Effector memory CD4-positive, alpha-beta T cell (primary cell): ENCODE measurements at regions not wholly inside any gene's neighbourhood (a gene's known extent, or its start where the extent isn't known, plus 50 kb on each side); places are given as distances from the start of the nearest gene placed in this dataset.
A peak's percentile ranks its signal among the peaks of the same experiment; 100 is the strongest.

Experiments used
- DNase-seq, 3 donors: peaks; one replicate each; pipeline ENCODE4 v3.0.0-alpha.2; 2020
- H3K27ac ChIP-seq: 2 replicates; pipeline ENCODE4 v1.7.0; 2013; ENCODE audit warnings: mild to moderate bottlenecking, low read length, moderate library complexity; ENCODE audit not compliant: insufficient read depth, poor library complexity, severe bottlenecking
- H3K27me3 ChIP-seq: replicated peaks from 2 replicates; pipeline ENCODE4 v1.7.0; 2013; ENCODE audit warnings: mild to moderate bottlenecking, low read length; ENCODE audit not compliant: insufficient read depth, control insufficient read depth, poor library complexity, severe bottlenecking
- H3K36me3 ChIP-seq: 2 replicates; pipeline ENCODE4 v1.7.0; 2013; ENCODE audit warnings: mild to moderate bottlenecking, low read length, moderate library complexity; ENCODE audit not compliant: control insufficient read depth, insufficient read depth
- H3K4me1 ChIP-seq: 2 replicates; pipeline ENCODE4 v1.7.0; 2013; ENCODE audit warnings: low read length, mild to moderate bottlenecking; ENCODE audit not compliant: control insufficient read depth, insufficient read depth, poor library complexity, severe bottlenecking
- H3K4me3 ChIP-seq: 2 replicates; pipeline ENCODE4 v1.7.0; 2013; ENCODE audit warnings: low read length, low read depth, mild to moderate bottlenecking; ENCODE audit not compliant: insufficient read depth, poor library complexity, severe bottlenecking
- H3K9me3 ChIP-seq: 2 replicates; pipeline ENCODE4 v1.7.0; 2013; ENCODE audit warnings: mild to moderate bottlenecking, low read length, moderate library complexity; ENCODE audit not compliant: control insufficient read depth

DNA sequence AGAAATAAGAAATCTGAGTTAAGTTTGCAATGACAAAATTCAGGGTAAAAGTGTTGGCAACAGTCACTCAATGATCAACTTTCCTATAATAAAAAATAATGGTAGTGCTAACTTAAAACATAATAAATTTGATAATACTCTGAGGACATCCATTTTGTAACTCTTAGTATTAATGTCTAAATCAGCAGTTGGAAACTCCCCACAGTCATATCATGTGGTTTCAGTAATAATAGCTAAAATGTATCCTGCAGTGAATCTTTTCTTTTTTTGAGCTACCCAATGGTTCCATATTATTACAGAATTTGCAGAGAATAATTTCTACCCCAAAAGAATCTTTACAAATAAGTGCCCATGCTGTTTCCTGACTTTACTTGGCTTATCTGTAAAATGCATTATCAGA lies 286.7 kb downstream of the PTPRC start:
- no peaks in the 10 kb centered on the region for H3K9me3 ChIP-seq
- peaks cover 3% of the 10 kb centered on the region for H3K4me1 ChIP-seq
- no peak overlapping the region for H3K27ac ChIP-seq
- no peak for DNase-seq
- no peaks in the 10 kb centered on the region for H3K36me3 ChIP-seq
- H3K4me3 ChIP-seq = no peak overlapping the region
- H3K27me3 ChIP-seq = no peaks in the 10 kb centered on the region

DNA sequence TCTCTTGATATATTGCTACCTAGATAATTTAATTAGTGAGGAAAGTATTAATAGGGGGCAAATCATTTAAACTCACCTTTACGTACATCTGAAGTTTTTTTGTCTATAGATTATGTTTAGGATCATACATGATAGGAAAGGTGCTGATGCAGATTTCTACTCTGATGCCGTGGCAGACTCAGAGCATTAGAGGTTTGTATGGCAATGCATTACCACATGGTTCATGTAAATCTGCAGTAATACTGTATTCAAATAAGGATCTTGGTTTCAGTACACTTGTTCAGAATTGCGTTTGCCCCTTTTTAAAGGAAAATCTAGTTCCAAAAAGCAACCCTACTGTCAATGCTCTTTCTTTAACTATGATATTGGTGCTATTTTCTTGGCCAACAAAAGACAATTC lies 288.3 kb downstream of the PTPRC start:
- H3K36me3 ChIP-seq = no peaks in the 10 kb centered on the region
- H3K4me1 ChIP-seq = peaks cover 3% of the 10 kb centered on the region
- H3K27ac ChIP-seq = no peak overlapping the region
- H3K9me3 ChIP-seq = no peaks in the 10 kb centered on the region
- H3K27me3 ChIP-seq = no peaks in the 10 kb centered on the region
- no peak overlapping the region for H3K4me3 ChIP-seq
- DNase-seq = no peak

DNA sequence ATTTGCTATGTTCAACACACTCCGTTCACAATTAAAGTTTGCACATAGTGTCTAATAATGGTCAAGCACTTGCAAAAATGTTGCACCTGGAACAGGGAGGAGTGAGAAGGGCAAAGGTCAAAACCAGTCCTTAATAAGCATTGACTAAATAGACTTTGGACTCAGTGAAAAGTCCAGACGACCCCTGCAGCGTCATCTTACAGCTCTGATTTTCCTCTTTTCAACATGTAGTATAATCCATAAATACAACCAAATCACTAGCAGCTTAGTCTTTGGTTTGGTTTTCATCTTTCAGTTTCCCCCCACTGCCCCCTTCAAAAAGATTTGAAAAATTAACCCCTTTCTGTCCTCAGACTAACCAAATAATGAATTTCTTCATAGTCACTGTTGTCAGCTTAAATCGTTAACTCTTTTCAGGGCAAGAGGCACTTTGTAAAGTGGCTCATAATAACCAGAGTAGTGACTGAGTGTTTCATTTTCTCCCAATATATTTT lies 290.3 kb downstream of the PTPRC start:
- H3K4me1 ChIP-seq = no peaks in the 10 kb centered on the region
- no peak overlapping the region for H3K27ac ChIP-seq
- H3K36me3 ChIP-seq = no peaks in the 10 kb centered on the region
- H3K9me3 ChIP-seq = no peaks in the 10 kb centered on the region
- DNase-seq = no peak
- H3K27me3 ChIP-seq = no peaks in the 10 kb centered on the region
- no peak overlapping the region for H3K4me3 ChIP-seq

- Histone ChIP-seq H3K27ac (peak overlapping the region; percentile 27), H3K27me3 (no peaks in the 10 kb centered on the region), H3K4me3 (no peak overlapping the region), H3K4me1 (peaks cover 4% of the 10 kb centered on the region), H3K36me3 (no peaks in the 10 kb centered on the region), H3K9me3 (no peaks in the 10 kb centered on the region)
- DNase-seq = no peak
Measured at GRCh38 chr1:198929961-198930599, 291.2 kb downstream of the PTPRC start.

DNA sequence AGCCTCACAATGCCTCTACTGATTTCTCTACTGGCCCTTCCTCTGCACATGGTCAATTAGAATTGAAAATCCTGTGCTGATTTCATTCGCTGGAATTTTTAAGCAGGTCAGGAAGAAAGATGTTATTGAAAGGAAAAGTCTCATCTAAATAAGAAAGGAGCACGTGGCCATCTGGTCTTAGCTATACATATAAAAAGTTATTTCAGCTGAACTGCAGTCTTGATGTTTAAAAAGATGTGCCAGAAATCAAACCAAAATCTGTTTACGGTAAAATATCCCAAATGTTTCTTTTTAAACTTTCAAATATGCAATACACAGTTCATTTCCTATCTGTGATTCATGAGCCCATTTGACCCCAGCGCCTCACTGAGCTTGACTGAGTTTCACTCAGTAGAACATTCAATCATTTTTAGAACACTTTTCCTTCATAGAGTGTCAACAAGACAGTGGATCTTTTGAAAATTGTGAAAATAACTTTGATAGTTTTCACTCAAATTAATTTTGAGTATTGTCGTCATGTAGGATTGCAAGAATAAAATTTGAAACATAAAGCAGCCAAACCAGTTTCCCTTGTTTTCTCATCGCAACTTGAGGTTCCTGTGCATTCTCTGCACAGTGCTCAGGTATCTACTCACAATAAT lies 293.6 kb downstream of the PTPRC start:
- no peaks in the 10 kb centered on the region for H3K36me3 ChIP-seq
- no peaks in the 10 kb centered on the region for H3K9me3 ChIP-seq
- no peak overlapping the region for H3K4me3 ChIP-seq
- no peaks in the 10 kb centered on the region for H3K27me3 ChIP-seq
- peaks cover 9% of the 10 kb centered on the region for H3K4me1 ChIP-seq
- no peak for DNase-seq
- H3K27ac ChIP-seq = no peak overlapping the region

DNA sequence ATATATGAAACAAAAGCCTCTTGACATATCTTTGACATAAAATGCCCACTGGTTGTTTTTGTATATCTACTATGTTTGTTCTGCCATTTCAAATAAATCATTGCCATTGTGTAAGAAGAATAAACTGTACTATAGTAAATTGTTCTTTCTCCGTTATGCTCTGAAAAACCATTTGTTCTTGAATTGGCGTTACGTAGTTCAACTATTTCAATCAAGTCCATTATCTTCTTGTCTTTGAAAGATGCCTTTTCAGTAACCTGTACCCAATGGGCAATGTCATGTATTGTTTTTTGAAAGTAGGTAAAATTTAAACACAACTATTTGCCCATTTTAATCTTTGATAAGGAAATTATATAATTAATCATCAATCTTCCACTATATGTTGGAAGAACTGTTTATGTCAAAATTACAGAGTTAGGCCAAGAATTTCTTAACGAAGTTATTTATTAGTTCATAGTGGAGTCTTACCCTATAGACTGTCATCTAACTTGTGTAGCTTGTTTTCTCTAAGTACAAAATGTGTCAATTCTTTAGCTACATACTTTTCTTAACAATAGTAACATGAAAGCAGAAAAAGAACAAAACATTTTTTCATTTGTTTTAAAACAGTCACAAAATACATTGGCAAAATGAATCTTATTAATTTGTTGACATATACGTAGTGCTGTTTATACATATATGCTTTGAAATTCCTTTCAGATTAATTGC lies 294.8 kb downstream of the PTPRC start:
- no peaks in the 10 kb centered on the region for H3K36me3 ChIP-seq
- no peaks in the 10 kb centered on the region for H3K9me3 ChIP-seq
- no peak for DNase-seq
- H3K27me3 ChIP-seq = no peaks in the 10 kb centered on the region
- H3K27ac ChIP-seq = no peak overlapping the region
- peaks cover 9% of the 10 kb centered on the region for H3K4me1 ChIP-seq
- H3K4me3 ChIP-seq = no peak overlapping the region

- no peak overlapping the region for H3K27ac ChIP-seq
- no peaks in the 10 kb centered on the region for H3K9me3 ChIP-seq
- no peaks in the 10 kb centered on the region for H3K27me3 ChIP-seq
- H3K4me3 ChIP-seq = peak overlapping the region; percentile 2
- peaks cover 9% of the 10 kb centered on the region for H3K4me1 ChIP-seq
- H3K36me3 ChIP-seq = no peaks in the 10 kb centered on the region
- DNase-seq = no peak
Measured at GRCh38 chr1:198934426-198934825, 295.6 kb downstream of the PTPRC start.

GRCh38 chr1:198934901-198935305 lies 296.1 kb downstream of the PTPRC start:
- Histone ChIP-seq H3K4me1 (peaks cover 9% of the 10 kb centered on the region), H3K27ac (peak overlapping the region; percentile 52), H3K9me3 (no peaks in the 10 kb centered on the region), H3K36me3 (no peaks in the 10 kb centered on the region), H3K4me3 (peak overlapping the region; percentile 18), H3K27me3 (no peaks in the 10 kb centered on the region)
- peak; percentile 67 to 69 (median 68) for DNase-seq

- Histone ChIP-seq H3K27ac (peak overlapping the region; percentile 52), H3K36me3 (no peaks in the 10 kb centered on the region), H3K9me3 (no peaks in the 10 kb centered on the region), H3K27me3 (no peaks in the 10 kb centered on the region), H3K4me3 (peak overlapping the region; percentile 18), H3K4me1 (peaks cover 9% of the 10 kb centered on the region)
- DNase-seq = peak; percentile 24 to 34 (median 32)
Measured at GRCh38 chr1:198935306-198935921, 296.6 kb downstream of the PTPRC start.
